A549 (cell line): ENCODE measurements at regions not wholly inside any gene's neighbourhood (a gene's known extent, or its start where the extent isn't known, plus 50 kb on each side); places are given as distances from the start of the nearest gene placed in this dataset.

ENCODE experiments used
- ATAC-seq, 2 experiments: fragments of 200-7000 bp in 1 of 2; fragments of >200 bp in 1 of 2; cut with Nextera tagmentation in 1 of 2; cut with Tn5 transposase in 1 of 2; 3 replicates each; pipeline versions ENCODE4 v1.8.0 to v1.9.1; 2018 to 2020; ENCODE audit warnings: mild to moderate bottlenecking in 1 of 2, moderate library complexity in 1 of 2
- CTCF ChIA-PET: fragments of 300-600 bp; sonication (Branson Sonifier 250); formaldehyde crosslinking; extraction: SDS; loops from one replicate; lab custom pipeline; 2021; ENCODE audit warnings: antibody characterized with exemption, inconsistent platforms; lab: Yijun Ruan, JAX
- POLR2A ChIA-PET: fragments of 350-600 bp; formaldehyde crosslinking; extraction: SDS; loops from one replicate; lab custom pipeline; 2021; ENCODE audit warnings: antibody characterized with exemption, inconsistent platforms; lab: Yijun Ruan, JAX
- DNase-seq, 2 experiments: peaks; one replicate each; pipeline versions ENCODE4 v3.0.0 to v3.0.0-alpha.2; 2011 to 2016; ENCODE audit warnings: low read depth in 1 of 2, low spot score in 1 of 2
- FAIRE-seq: peaks from 2 replicates; lab custom pipeline; 2011; peaks lifted over from hg19 to GRCh38; lab: Jason Lieb, UNC
- H3K27ac ChIP-seq, 2 experiments: fragments of >200 bp; sonication (Bioruptor Twin); formaldehyde crosslinking; 3 replicates each; pipeline ENCODE4 v1.5.1; 2016 to 2017
- H3K4me1 ChIP-seq: fragments of >200 bp; sonication (Bioruptor Twin); formaldehyde crosslinking; 3 replicates; pipeline ENCODE4 v1.6.1; 2016
- H3K4me2 ChIP-seq: fragments of >200 bp; sonication (Bioruptor Twin); formaldehyde crosslinking; 3 replicates; pipeline ENCODE4 v1.6.1; 2016
- H3K4me3 ChIP-seq: fragments of >200 bp; sonication (Bioruptor Twin); formaldehyde crosslinking; 3 replicates; pipeline ENCODE4 v1.5.1; 2016
- H3K9me3 ChIP-seq: fragments of >200 bp; sonication (Bioruptor Twin); formaldehyde crosslinking; 3 replicates; pipeline ENCODE4 v1.6.1; 2016
- CEBPB ChIP-seq, 2 experiments: fragments of >200 bp in 1 of 2; sonication (Bioruptor Twin) in 1 of 2; formaldehyde crosslinking in 1 of 2; IDR thresholded peaks; 2 replicates each; pipeline ENCODE4 v1.6.1; 2012 to 2016
- EHMT2 ChIP-seq: fragments of 200-600 bp; sonication (generic); IDR thresholded peaks from 2 replicates; pipeline ENCODE4 v1.6.1; 2016; ENCODE audit warnings: antibody characterized with exemption, low read depth, mild to moderate bottlenecking, moderate library complexity
- ESRRA ChIP-seq: fragments of 150-350 bp; IDR thresholded peaks from 2 replicates; pipeline ENCODE4 v1.6.1; 2014; ENCODE audit warnings: mild to moderate bottlenecking, low read length, borderline replicate concordance
- FOXS1 ChIP-seq: fragments of 250-450 bp; sonication (Bioruptor Pico); IDR thresholded peaks from 2 replicates; pipeline ENCODE4 v1.5.0; 2020; ENCODE audit warnings: mild to moderate bottlenecking, moderate library complexity
- GATA3 ChIP-seq: IDR thresholded peaks from 2 replicates; pipeline ENCODE4 v1.6.1; 2012; ENCODE audit warnings: borderline replicate concordance
- HEYL ChIP-seq: fragments of 250-450 bp; sonication (Bioruptor Pico); IDR thresholded peaks from 2 replicates; pipeline ENCODE4 v1.8.0; 2021; ENCODE audit warnings: mild to moderate bottlenecking, moderate library complexity
- KDM1A ChIP-seq: fragments of 200-600 bp; sonication (generic); IDR thresholded peaks from 2 replicates; pipeline ENCODE4 v1.6.1; 2016; ENCODE audit warnings: low read depth, mild to moderate bottlenecking
- KDM5A ChIP-seq: fragments of 200-600 bp; sonication (generic); IDR thresholded peaks from 2 replicates; pipeline ENCODE4 v1.6.1; 2016; ENCODE audit warnings: antibody characterized with exemption, mild to moderate bottlenecking
- MAZ ChIP-seq: fragments of 150-350 bp; IDR thresholded peaks from 2 replicates; pipeline ENCODE4 v1.6.1; 2014; ENCODE audit warnings: antibody characterized with exemption, low read depth, low read length, borderline replicate concordance
- NFE2L2 ChIP-seq: fragments of 150-350 bp; conservative IDR thresholded peaks from 2 replicates; pipeline ENCODE4 v1.6.1; 2014; ENCODE audit warnings: low read length
- NPAS2 ChIP-seq: fragments of 250-450 bp; sonication (Bioruptor Pico); IDR thresholded peaks from 2 replicates; pipeline ENCODE4 v1.8.0; 2022; ENCODE audit warnings: mild to moderate bottlenecking, moderate library complexity, borderline replicate concordance
- NR3C1 ChIP-seq: fragments of >200 bp; sonication (Bioruptor Twin); formaldehyde crosslinking; IDR thresholded peaks from 3 replicates; pipeline ENCODE4 v1.6.1; 2017
- PHF8 ChIP-seq: fragments of 200-600 bp; sonication (generic); IDR thresholded peaks from 2 replicates; pipeline ENCODE4 v1.6.1; 2016; ENCODE audit warnings: low read depth, mild to moderate bottlenecking, antibody characterized with exemption, moderate library complexity, borderline replicate concordance
- POLR2A ChIP-seq: IDR thresholded peaks from 2 replicates; pipeline ENCODE4 v1.6.1; 2012; ENCODE audit warnings: mild to moderate bottlenecking, low read length
- RARB ChIP-seq: fragments of 250-450 bp; sonication (Bioruptor Pico); IDR thresholded peaks from 2 replicates; pipeline ENCODE4 v1.8.0; 2021; ENCODE audit warnings: mild to moderate bottlenecking, moderate library complexity
- RNF2 ChIP-seq: fragments of 200-600 bp; sonication (generic); IDR thresholded peaks from 2 replicates; pipeline ENCODE4 v1.6.1; 2016; ENCODE audit warnings: low read depth, mild to moderate bottlenecking, antibody characterized with exemption, moderate library complexity, borderline replicate concordance
- WGBS: methylation state at CpG from one replicate; pipeline ENCODE4 v1.1.6; 2017; ENCODE audit errors: missing lambda C conversion rate; 5-methylcytosine and 5-hydroxymethylcytosine counted together
- TF ChIP-seq, protein P1 (sequence below): IDR thresholded peaks from 2 replicates; pipeline ENCODE4 v1.6.1; 2012
- TF ChIP-seq, protein P2 (sequence below): fragments of 150-350 bp; IDR thresholded peaks from 2 replicates; pipeline ENCODE4 v1.6.1; 2014; ENCODE audit warnings: low read depth, mild to moderate bottlenecking, low read length
- TF ChIP-seq, protein P3 (sequence below): fragments of 250-450 bp; sonication (Bioruptor Pico); IDR thresholded peaks from 2 replicates; pipeline ENCODE4 v1.5.0; 2021; ENCODE audit warnings: mild to moderate bottlenecking, moderate library complexity, borderline replicate concordance
- TF ChIP-seq, protein P4 (sequence below): IDR thresholded peaks from 2 replicates; pipeline ENCODE4 v1.6.1; 2012; ENCODE audit warnings: low read depth, borderline replicate concordance
- TF ChIP-seq, protein P5 (sequence below): fragments of >200 bp; sonication (Bioruptor Twin); formaldehyde crosslinking; IDR thresholded peaks from 3 replicates; pipeline ENCODE4 v1.6.1; 2016

DNA sequence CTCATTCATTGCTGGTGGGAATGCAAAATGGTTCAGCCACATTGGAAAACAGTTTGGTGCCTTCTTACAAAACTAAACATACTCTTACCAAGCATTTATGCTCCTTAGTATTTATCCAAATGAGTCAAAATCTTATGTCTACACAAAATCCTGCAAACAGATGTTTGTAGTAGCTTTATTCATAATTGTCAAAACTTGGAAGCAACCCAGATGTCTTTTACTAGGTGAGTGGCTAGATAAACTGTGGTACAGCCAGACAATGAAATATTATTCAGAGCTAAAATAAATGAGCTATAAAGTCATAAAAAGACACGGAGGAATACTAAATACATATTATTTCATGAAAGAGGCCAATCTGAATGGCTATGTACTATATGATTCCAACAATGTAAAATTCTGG is 709.5 kb downstream of the NSUN3 start:
- DNase-seq, result no peak
- no peak for FAIRE-seq
- Histone ChIP-seq H3K4me3 (no peak overlapping the region), H3K9me3 (no peaks in the 10 kb centered on the region), H3K27ac (no peak overlapping the region), H3K4me2 (no peak overlapping the region), H3K4me1 (no peaks in the 10 kb centered on the region)
- ChIA-PET CTCF (no interaction called here), POLR2A (no interaction called here)
- no peak for TF ChIP-seq RNF2
- no peak for TF ChIP-seq EHMT2
- TF ChIP-seq, protein P1, sequence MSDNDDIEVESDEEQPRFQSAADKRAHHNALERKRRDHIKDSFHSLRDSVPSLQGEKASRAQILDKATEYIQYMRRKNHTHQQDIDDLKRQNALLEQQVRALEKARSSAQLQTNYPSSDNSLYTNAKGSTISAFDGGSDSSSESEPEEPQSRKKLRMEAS, result no peak
- TF ChIP-seq, protein P2, sequence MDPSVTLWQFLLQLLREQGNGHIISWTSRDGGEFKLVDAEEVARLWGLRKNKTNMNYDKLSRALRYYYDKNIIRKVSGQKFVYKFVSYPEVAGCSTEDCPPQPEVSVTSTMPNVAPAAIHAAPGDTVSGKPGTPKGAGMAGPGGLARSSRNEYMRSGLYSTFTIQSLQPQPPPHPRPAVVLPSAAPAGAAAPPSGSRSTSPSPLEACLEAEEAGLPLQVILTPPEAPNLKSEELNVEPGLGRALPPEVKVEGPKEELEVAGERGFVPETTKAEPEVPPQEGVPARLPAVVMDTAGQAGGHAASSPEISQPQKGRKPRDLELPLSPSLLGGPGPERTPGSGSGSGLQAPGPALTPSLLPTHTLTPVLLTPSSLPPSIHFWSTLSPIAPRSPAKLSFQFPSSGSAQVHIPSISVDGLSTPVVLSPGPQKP, result no peak
- TF ChIP-seq, protein P3, sequence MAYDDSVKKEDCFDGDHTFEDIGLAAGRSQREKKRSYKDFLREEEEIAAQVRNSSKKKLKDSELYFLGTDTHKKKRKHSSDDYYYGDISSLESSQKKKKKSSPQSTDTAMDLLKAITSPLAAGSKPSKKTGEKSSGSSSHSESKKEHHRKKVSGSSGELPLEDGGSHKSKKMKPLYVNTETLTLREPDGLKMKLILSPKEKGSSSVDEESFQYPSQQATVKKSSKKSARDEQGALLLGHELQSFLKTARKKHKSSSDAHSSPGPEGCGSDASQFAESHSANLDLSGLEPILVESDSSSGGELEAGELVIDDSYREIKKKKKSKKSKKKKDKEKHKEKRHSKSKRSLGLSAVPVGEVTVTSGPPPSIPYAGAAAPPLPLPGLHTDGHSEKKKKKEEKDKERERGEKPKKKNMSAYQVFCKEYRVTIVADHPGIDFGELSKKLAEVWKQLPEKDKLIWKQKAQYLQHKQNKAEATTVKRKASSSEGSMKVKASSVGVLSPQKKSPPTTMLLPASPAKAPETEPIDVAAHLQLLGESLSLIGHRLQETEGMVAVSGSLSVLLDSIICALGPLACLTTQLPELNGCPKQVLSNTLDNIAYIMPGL (CRISPR knock-in tag), result no peak
- no peak for TF ChIP-seq KDM1A
- TF ChIP-seq, protein P4, sequence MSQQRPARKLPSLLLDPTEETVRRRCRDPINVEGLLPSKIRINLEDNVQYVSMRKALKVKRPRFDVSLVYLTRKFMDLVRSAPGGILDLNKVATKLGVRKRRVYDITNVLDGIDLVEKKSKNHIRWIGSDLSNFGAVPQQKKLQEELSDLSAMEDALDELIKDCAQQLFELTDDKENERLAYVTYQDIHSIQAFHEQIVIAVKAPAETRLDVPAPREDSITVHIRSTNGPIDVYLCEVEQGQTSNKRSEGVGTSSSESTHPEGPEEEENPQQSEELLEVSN, result no peak
- TF ChIP-seq NFE2L2, result no peak
- no peak for TF ChIP-seq KDM5A
- TF ChIP-seq RARB (CRISPR knock-in tag), result no peak
- TF ChIP-seq FOXS1 (CRISPR knock-in tag), result no peak
- no peak for TF ChIP-seq POLR2A
- TF ChIP-seq CEBPB (IDR thresholded peaks at IDR 0.05), result no peak
- no peak for TF ChIP-seq NPAS2 (CRISPR knock-in tag)
- no peak for ATAC-seq
- WGBS, result 5% methylated on average over 1 of the region's 1 CpG

DNA sequence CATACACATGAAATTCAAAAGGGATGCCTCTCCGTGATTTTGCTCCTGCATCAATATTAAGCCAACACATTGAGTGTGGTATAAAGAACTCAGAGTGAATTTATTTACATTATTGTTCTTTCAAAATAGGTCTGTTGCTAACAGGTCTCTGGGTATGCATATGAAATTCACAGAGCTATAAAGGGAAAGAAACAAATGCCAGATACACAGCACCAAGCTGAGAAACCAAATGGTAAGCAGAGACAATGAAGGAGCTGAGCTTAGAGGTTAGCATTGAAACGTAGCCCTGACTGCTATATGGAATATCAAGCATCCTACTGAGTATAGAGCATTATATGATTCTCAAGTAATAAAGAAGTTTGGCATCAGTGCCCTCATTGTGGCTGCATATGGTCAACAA is 712.9 kb downstream of the NSUN3 start:
- TF ChIP-seq NR3C1, result no peak
- no peak for TF ChIP-seq HEYL (CRISPR knock-in tag)
- no peak for TF ChIP-seq ESRRA
- TF ChIP-seq GATA3, result no peak
- no peak for TF ChIP-seq PHF8
- TF ChIP-seq, protein P5, sequence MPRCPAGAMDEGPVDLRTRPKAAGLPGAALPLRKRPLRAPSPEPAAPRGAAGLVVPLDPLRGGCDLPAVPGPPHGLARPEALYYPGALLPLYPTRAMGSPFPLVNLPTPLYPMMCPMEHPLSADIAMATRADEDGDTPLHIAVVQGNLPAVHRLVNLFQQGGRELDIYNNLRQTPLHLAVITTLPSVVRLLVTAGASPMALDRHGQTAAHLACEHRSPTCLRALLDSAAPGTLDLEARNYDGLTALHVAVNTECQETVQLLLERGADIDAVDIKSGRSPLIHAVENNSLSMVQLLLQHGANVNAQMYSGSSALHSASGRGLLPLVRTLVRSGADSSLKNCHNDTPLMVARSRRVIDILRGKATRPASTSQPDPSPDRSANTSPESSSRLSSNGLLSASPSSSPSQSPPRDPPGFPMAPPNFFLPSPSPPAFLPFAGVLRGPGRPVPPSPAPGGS, result no peak
- TF ChIP-seq, all 56 proteins: peak for 0
- Histone ChIP-seq H3K4me2 (no peak overlapping the region), H3K4me1 (no peaks in the 10 kb centered on the region), H3K27ac (no peak overlapping the region), H3K4me3 (no peak overlapping the region), H3K9me3 (no peaks in the 10 kb centered on the region)
- DNase-seq, result no peak
- POLR2A ChIA-PET, result no interaction called here
- CTCF ChIA-PET, result no interaction called here
- FAIRE-seq, result no peak
- 7% methylated on average over 2 of the region's 2 CpGs for WGBS
- no peak for ATAC-seq

DNA sequence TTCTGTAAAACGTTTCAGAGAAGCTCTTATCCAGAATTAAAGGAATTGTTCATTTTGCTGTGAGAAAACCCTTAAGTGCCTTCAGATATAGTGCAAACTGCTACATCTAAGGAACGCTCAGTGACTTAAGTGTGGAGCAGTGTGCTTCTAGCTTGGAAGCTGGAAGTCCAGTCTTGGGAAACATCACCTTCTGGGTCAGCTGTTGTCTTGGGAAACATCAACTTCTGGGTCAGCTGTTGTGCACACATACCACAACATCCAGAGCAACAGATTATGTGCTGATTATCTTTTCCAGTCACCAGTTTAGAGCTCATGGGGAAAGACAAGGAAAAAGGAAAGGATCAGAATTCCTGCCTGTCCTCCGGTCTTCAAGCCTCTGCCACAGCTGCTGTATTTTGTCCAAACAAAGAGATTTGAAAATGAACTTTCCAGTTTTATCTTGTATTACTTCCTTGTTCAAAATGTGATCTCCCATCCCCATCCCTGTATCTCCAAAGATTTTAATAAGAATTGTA is 713.6 kb downstream of the NSUN3 start:
- no peak overlapping the region for H3K4me3 ChIP-seq
- CTCF ChIA-PET, result no interaction called here
- FAIRE-seq, result no peak
- no peak for DNase-seq
- no peak for ATAC-seq
- 27% methylated on average over 3 of the region's 3 CpGs for WGBS
- no peaks in the 10 kb centered on the region for H3K9me3 ChIP-seq
- TF ChIP-seq NFE2L2 (no peak), MAZ (no peak)
- H3K4me2 ChIP-seq, result no peak overlapping the region
- POLR2A ChIA-PET, result no interaction called here
- no peaks in the 10 kb centered on the region for H3K4me1 ChIP-seq
- H3K27ac ChIP-seq, result no peak overlapping the region
